ENCODE measurements at regions not wholly inside any gene's neighbourhood (a gene's known extent, or its start where the extent isn't known, plus 50 kb on each side); places are given as distances from the start of the nearest gene placed in this dataset.
"Not testable (repeated sequence)": the region's sequence is repeated elsewhere in the genome, so short reads cannot be mapped to it uniquely, and the experiment has no call there.

DNA sequence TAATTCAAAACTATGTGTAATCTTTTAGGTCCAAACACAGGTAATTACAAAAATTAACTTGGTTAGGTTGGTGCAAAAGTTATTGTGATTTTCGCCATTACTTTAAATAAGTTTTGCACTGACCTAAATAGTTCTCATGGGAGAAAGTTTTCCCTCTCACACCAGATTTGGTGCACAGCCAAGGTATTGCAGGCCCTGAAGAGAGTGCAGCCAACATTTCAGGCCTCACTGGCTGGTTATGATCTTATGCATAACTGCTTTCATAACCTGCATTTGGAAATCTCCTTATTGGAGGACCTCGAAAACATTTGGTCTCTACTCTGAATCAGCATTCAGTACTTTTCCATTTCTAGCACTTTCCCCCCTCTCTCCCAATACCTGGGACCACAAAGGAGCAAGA lies 993.1 kb upstream of the MANEA start:
- Histone ChIP-seq H4K5ac (ENCODE audit: low read length) (no peak overlapping the region), H3K4ac (ENCODE audit: low read depth, low read length) (no peak overlapping the region), H3K4me3 (ENCODE audit: low read length) (no peak overlapping the region), H3K36me3 (ENCODE audit: control insufficient read depth, insufficient read depth, low read length) (no peaks in the 10 kb centered on the region), H2BK120ac (ENCODE audit: low read depth, low read length) (no peak overlapping the region), H3K56ac (ENCODE audit: low read length) (no peak overlapping the region), H3K79me2 (ENCODE audit: control insufficient read depth, insufficient read depth, low read length) (no peaks in the 10 kb centered on the region), H4K8ac (ENCODE audit: low read depth, low read length) (no peak overlapping the region), H2BK5ac (ENCODE audit: low read length) (no peak overlapping the region), H3K27ac (ENCODE audit: low read depth, low read length) (no peak overlapping the region), H3K4me2 (ENCODE audit: low read length) (no peak overlapping the region), H3K18ac (ENCODE audit: low read length) (no peak overlapping the region), H3K9ac (ENCODE audit: low read length) (no peak overlapping the region), H2AK5ac (ENCODE audit: low read length) (no peak overlapping the region), H2BK15ac (replicated peaks; ENCODE audit: low read depth) (no peak overlapping the region), H3K23ac (ENCODE audit: low read length) (no peak overlapping the region), H3K79me1 (ENCODE audit: low read length) (no peaks in the 10 kb centered on the region), H3K27me3 (ENCODE audit: insufficient read depth, low read length, poor library complexity) (no peaks in the 10 kb centered on the region), H3K4me1 (ENCODE audit: control insufficient read depth, low read depth, low read length) (no peaks in the 10 kb centered on the region)
- no peak for DNase-seq
- WGBS (ENCODE audit: extremely low coverage, insufficient coverage, low lambda C conversion rate), result no CpG with 5 or more reads among the region's 2 CpGs

DNA sequence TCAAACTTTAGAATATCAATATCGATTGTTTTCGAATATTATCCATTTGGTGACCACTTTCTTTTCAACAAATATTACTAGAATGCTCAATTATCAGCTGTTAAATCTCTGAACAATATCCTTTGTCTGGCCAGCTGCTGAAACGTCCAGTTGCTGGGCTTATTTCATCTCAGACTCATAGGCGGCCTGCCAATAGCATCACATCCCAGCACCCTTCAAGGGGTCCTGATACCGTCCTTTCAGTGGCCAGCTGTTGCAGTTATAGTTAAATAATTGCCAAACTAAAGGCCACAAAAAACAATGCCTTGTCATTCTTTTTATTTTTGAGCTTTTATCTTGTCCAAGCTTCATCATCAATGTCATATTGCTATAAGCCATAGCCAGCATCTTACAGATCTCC lies 1006.8 kb upstream of the MANEA start:
- H2AK5ac ChIP-seq (ENCODE audit: low read length), result no peak overlapping the region
- no peak overlapping the region for H3K4me2 ChIP-seq (ENCODE audit: low read length)
- H3K4ac ChIP-seq (ENCODE audit: low read depth, low read length), result no peak overlapping the region
- no peak overlapping the region for H2BK5ac ChIP-seq (ENCODE audit: low read length)
- H3K4me1 ChIP-seq (ENCODE audit: control insufficient read depth, low read depth, low read length), result no peaks in the 10 kb centered on the region
- H3K27ac ChIP-seq (ENCODE audit: low read depth, low read length), result no peak overlapping the region
- no peak overlapping the region for H3K9ac ChIP-seq (ENCODE audit: low read length)
- H3K18ac ChIP-seq (ENCODE audit: low read length), result no peak overlapping the region
- no peaks in the 10 kb centered on the region for H3K79me2 ChIP-seq (ENCODE audit: control insufficient read depth, insufficient read depth, low read length)
- no CpG with 5 or more reads among the region's 5 CpGs for WGBS (ENCODE audit: extremely low coverage, insufficient coverage, low lambda C conversion rate)
- DNase-seq, result no peak
- no peak overlapping the region for H3K56ac ChIP-seq (ENCODE audit: low read length)
- H4K5ac ChIP-seq (ENCODE audit: low read length), result no peak overlapping the region
- no peaks in the 10 kb centered on the region for H3K27me3 ChIP-seq (ENCODE audit: insufficient read depth, low read length, poor library complexity)
- no peak overlapping the region for H4K8ac ChIP-seq (ENCODE audit: low read depth, low read length)
- H2BK120ac ChIP-seq (ENCODE audit: low read depth, low read length), result no peak overlapping the region
- no peaks in the 10 kb centered on the region for H3K36me3 ChIP-seq (ENCODE audit: control insufficient read depth, insufficient read depth, low read length)
- H2BK15ac ChIP-seq (replicated peaks; ENCODE audit: low read depth), result no peak overlapping the region
- H3K4me3 ChIP-seq (ENCODE audit: low read length), result no peak overlapping the region
- no peak overlapping the region for H3K23ac ChIP-seq (ENCODE audit: low read length)
- H3K79me1 ChIP-seq (ENCODE audit: low read length), result no peaks in the 10 kb centered on the region

DNA sequence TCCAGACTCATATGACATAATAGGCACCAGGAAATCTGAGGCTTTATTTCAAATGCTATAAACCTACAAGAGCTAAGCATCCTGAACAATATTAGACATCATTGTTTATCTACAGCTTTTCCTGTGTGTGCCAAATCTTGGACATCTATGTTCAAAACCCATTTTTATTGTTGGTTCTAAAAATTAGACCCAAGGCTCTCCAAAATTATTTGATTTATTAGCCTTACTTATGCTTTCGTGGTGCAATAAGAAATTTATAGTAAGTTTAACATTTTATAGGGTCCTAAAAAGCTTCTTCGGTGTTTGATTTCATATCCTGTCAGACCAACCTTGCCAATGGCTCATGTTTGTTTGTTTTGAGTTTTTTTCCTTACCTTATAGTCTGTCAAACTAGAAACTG lies 1014.5 kb upstream of the MANEA start:
- H2AK5ac ChIP-seq (ENCODE audit: low read length), result no peak overlapping the region
- no peak overlapping the region for H2BK15ac ChIP-seq (replicated peaks; ENCODE audit: low read depth)
- no peak overlapping the region for H4K8ac ChIP-seq (ENCODE audit: low read depth, low read length)
- peaks cover 2% of the 10 kb centered on the region for H3K4me1 ChIP-seq (ENCODE audit: control insufficient read depth, low read depth, low read length)
- H3K4me2 ChIP-seq (ENCODE audit: low read length), result no peak overlapping the region
- no peaks in the 10 kb centered on the region for H3K79me1 ChIP-seq (ENCODE audit: low read length)
- no peak overlapping the region for H3K27ac ChIP-seq (ENCODE audit: low read depth, low read length)
- no peak overlapping the region for H2BK120ac ChIP-seq (ENCODE audit: low read depth, low read length)
- no CpG with 5 or more reads among the region's 2 CpGs for WGBS (ENCODE audit: extremely low coverage, insufficient coverage, low lambda C conversion rate)
- no peak for DNase-seq
- H3K18ac ChIP-seq (ENCODE audit: low read length), result no peak overlapping the region
- no peak overlapping the region for H3K56ac ChIP-seq (ENCODE audit: low read length)
- H3K9ac ChIP-seq (ENCODE audit: low read length), result no peak overlapping the region
- H4K5ac ChIP-seq (ENCODE audit: low read length), result no peak overlapping the region
- no peaks in the 10 kb centered on the region for H3K36me3 ChIP-seq (ENCODE audit: control insufficient read depth, insufficient read depth, low read length)
- H2BK5ac ChIP-seq (ENCODE audit: low read length), result no peak overlapping the region
- H3K79me2 ChIP-seq (ENCODE audit: control insufficient read depth, insufficient read depth, low read length), result no peaks in the 10 kb centered on the region
- H3K4me3 ChIP-seq (ENCODE audit: low read length), result no peak overlapping the region
- no peak overlapping the region for H3K23ac ChIP-seq (ENCODE audit: low read length)
- H3K4ac ChIP-seq (ENCODE audit: low read depth, low read length), result no peak overlapping the region
- no peaks in the 10 kb centered on the region for H3K27me3 ChIP-seq (ENCODE audit: insufficient read depth, low read length, poor library complexity)

DNA sequence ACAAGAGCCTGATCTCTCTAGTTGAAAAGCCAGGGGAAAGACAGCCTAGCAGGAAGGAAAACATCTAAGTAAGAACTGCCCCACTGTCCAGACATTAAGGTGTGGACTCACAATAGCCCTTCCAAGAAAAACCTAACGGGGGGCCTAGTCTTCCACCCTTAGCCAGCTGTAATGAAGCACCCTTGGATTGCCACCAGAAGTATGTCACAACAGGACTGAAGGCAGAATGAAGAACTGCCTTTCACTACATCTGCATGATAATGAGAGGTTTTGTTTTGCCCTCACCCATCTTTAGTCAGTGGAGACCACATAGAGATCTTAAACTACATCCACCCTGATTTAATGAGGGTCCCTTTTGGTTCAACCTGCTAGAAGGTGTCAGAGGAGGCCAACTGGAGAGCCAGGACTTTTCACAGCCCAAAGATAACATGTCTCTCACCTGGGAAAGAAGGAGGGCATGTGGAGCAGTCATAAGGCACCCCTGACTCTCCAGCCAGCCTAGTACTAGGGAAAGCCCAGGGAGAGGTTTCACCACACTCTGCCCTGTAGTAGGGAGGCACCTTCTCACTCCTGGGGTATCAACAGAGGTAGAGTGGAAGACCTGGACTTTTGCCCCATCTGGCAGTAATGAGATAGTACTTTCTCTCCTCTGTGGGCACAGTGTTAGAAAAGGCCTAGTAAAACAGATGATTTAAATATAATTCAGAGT lies 1017.4 kb upstream of the MANEA start:
- H3K4me2 ChIP-seq (ENCODE audit: low read length), result no peak overlapping the region
- H2BK120ac ChIP-seq (ENCODE audit: low read depth, low read length), result no peak overlapping the region
- H3K23ac ChIP-seq (ENCODE audit: low read length), result no peak overlapping the region
- no peaks in the 10 kb centered on the region for H3K79me1 ChIP-seq (ENCODE audit: low read length)
- H3K18ac ChIP-seq (ENCODE audit: low read length), result no peak overlapping the region
- H3K9ac ChIP-seq (ENCODE audit: low read length), result no peak overlapping the region
- no peak overlapping the region for H3K56ac ChIP-seq (ENCODE audit: low read length)
- no peak overlapping the region for H3K4ac ChIP-seq (ENCODE audit: low read depth, low read length)
- no peak overlapping the region for H2BK15ac ChIP-seq (replicated peaks; ENCODE audit: low read depth)
- H3K4me3 ChIP-seq (ENCODE audit: low read length), result no peak overlapping the region
- H3K27me3 ChIP-seq (ENCODE audit: insufficient read depth, low read length, poor library complexity), result no peaks in the 10 kb centered on the region
- H2AK5ac ChIP-seq (ENCODE audit: low read length), result no peak overlapping the region
- no peaks in the 10 kb centered on the region for H3K36me3 ChIP-seq (ENCODE audit: control insufficient read depth, insufficient read depth, low read length)
- H3K4me1 ChIP-seq (ENCODE audit: control insufficient read depth, low read depth, low read length), result peaks cover 2% of the 10 kb centered on the region
- no peak overlapping the region for H2BK5ac ChIP-seq (ENCODE audit: low read length)
- peak overlapping the region; percentile 67 for H3K27ac ChIP-seq (ENCODE audit: low read depth, low read length)
- DNase-seq, result peak; percentile 18
- H4K5ac ChIP-seq (ENCODE audit: low read length), result no peak overlapping the region
- WGBS (ENCODE audit: extremely low coverage, insufficient coverage, low lambda C conversion rate), result no CpG with 5 or more reads among the region's 1 CpG
- H4K8ac ChIP-seq (ENCODE audit: low read depth, low read length), result no peak overlapping the region
- no peaks in the 10 kb centered on the region for H3K79me2 ChIP-seq (ENCODE audit: control insufficient read depth, insufficient read depth, low read length)

DNA sequence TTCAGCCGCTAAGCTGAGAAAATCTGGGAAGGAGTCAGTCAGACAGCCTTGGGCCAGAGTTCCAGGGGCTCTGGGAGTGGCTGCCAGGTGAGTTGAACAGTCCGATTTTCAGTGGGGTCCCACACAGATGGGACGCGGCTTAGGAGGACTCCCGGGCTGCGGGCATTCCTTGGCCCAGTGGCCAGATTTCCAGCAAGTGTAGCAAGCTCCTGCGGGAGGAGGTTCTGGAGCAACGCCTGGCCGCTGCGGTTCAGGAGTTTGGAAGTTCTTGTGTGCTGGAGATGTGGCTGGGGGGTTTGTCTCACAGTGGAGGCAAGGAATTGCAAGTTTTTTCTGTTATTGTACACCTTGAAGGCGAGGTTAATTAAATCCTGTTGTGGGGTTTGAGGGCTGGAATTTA lies 1020.1 kb upstream of the MANEA start:
- DNase-seq; H2BK120ac ChIP-seq (ENCODE audit: low read depth, low read length); H3K56ac ChIP-seq (ENCODE audit: low read length); H3K9ac ChIP-seq (ENCODE audit: low read length); H2BK15ac ChIP-seq (replicated peaks; ENCODE audit: low read depth); H2BK5ac ChIP-seq (ENCODE audit: low read length); H3K27ac ChIP-seq (ENCODE audit: low read depth, low read length); H3K4ac ChIP-seq (ENCODE audit: low read depth, low read length); H3K18ac ChIP-seq (ENCODE audit: low read length); H4K5ac ChIP-seq (ENCODE audit: low read length); H4K8ac ChIP-seq (ENCODE audit: low read depth, low read length); H3K79me2 ChIP-seq (ENCODE audit: control insufficient read depth, insufficient read depth, low read length); H3K36me3 ChIP-seq (ENCODE audit: control insufficient read depth, insufficient read depth, low read length); H3K4me1 ChIP-seq (ENCODE audit: control insufficient read depth, low read depth, low read length); H3K79me1 ChIP-seq (ENCODE audit: low read length); H2AK5ac ChIP-seq (ENCODE audit: low read length); H3K4me3 ChIP-seq (ENCODE audit: low read length); H3K23ac ChIP-seq (ENCODE audit: low read length); H3K27me3 ChIP-seq (ENCODE audit: insufficient read depth, low read length, poor library complexity); H3K4me2 ChIP-seq (ENCODE audit: low read length): not testable (repeated sequence)
- WGBS (ENCODE audit: extremely low coverage, insufficient coverage, low lambda C conversion rate), result no CpG with 5 or more reads among the region's 11 CpGs

DNA sequence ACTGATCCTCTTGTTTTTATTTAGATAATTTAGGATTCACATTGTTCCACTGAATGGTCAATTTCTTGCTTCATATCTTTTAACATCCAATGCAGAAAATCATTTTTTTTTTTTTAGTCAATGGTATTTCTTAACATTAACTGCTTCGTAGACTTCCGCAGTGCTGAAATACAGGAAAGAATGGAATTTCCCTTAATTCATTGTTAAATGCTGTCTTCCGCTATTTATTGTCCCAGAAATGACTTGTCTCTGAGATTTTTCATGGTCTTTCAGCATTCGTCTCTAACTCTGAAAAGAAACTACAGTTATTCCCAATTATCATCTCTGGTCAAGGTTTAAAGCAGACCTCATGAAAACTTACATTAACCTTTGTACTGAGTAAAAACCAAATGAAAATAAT lies 1029.1 kb upstream of the MANEA start:
- no peaks in the 10 kb centered on the region for H3K27me3 ChIP-seq (ENCODE audit: insufficient read depth, low read length, poor library complexity)
- no peak overlapping the region for H4K5ac ChIP-seq (ENCODE audit: low read length)
- H3K4ac ChIP-seq (ENCODE audit: low read depth, low read length), result no peak overlapping the region
- H3K27ac ChIP-seq (ENCODE audit: low read depth, low read length), result no peak overlapping the region
- no peaks in the 10 kb centered on the region for H3K4me1 ChIP-seq (ENCODE audit: control insufficient read depth, low read depth, low read length)
- no peak overlapping the region for H2BK5ac ChIP-seq (ENCODE audit: low read length)
- no peak overlapping the region for H3K56ac ChIP-seq (ENCODE audit: low read length)
- H3K79me2 ChIP-seq (ENCODE audit: control insufficient read depth, insufficient read depth, low read length), result no peaks in the 10 kb centered on the region
- no peaks in the 10 kb centered on the region for H3K36me3 ChIP-seq (ENCODE audit: control insufficient read depth, insufficient read depth, low read length)
- no peaks in the 10 kb centered on the region for H3K79me1 ChIP-seq (ENCODE audit: low read length)
- no peak for DNase-seq
- H3K23ac ChIP-seq (ENCODE audit: low read length), result no peak overlapping the region
- no peak overlapping the region for H3K18ac ChIP-seq (ENCODE audit: low read length)
- H3K4me2 ChIP-seq (ENCODE audit: low read length), result no peak overlapping the region
- H3K9ac ChIP-seq (ENCODE audit: low read length), result no peak overlapping the region
- WGBS (ENCODE audit: extremely low coverage, insufficient coverage, low lambda C conversion rate), result no CpG with 5 or more reads among the region's 4 CpGs
- no peak overlapping the region for H3K4me3 ChIP-seq (ENCODE audit: low read length)
- no peak overlapping the region for H2AK5ac ChIP-seq (ENCODE audit: low read length)
- H4K8ac ChIP-seq (ENCODE audit: low read depth, low read length), result no peak overlapping the region
- H2BK120ac ChIP-seq (ENCODE audit: low read depth, low read length), result no peak overlapping the region
- H2BK15ac ChIP-seq (replicated peaks; ENCODE audit: low read depth), result no peak overlapping the region
